Pancreas (tissue), 10 donors: ENCODE measurements at regions not wholly inside any gene's neighbourhood (a gene's known extent, or its start where the extent isn't known, plus 50 kb on each side); places are given as distances from the start of the nearest gene placed in this dataset.

ENCODE experiments used
- ATAC-seq, 4 donors: fragments of 200-7000 bp; cut with Tn5 transposase; one replicate each; pipeline versions ENCODE4 v1.8.0 to v1.9.1; 2020; ENCODE audit warnings: mild to moderate bottlenecking in 4 of 4, moderate library complexity in 4 of 4
- DNase-seq, 6 donors: peaks; one replicate each; pipeline ENCODE4 v3.0.0-alpha.2; 2020
- FAIRE-seq: peaks from 2 replicates; lab custom pipeline; 2012; peaks lifted over from hg19 to GRCh38; lab: Jason Lieb, UNC
- H3K27ac ChIP-seq, 4 donors: fragments of 200-600 bp; sonication (generic); 1 replicate in 3 of 4; 2 replicates in 1 of 4; pipeline versions ENCODE4 v1.5.0 to v1.8.0; 2020
- H3K27me3 ChIP-seq, 4 donors: fragments of 200-600 bp; one replicate each; pipeline ENCODE4 v1.8.0; 2021
- H3K36me3 ChIP-seq, 3 donors: fragments of 200-600 bp; sonication (generic) in 1 of 3; one replicate each; pipeline versions ENCODE4 v1.5.0 to v1.8.0; 2020 to 2021
- H3K4me1 ChIP-seq, 3 donors: fragments of 200-600 bp; one replicate each; pipeline ENCODE4 v1.8.0; 2021
- H3K4me3 ChIP-seq, 4 donors: fragments of 200-600 bp; sonication (generic) in 2 of 4; one replicate each; pipeline versions ENCODE4 v1.5.0 to v1.8.0; 2020 to 2021
- H3K9me3 ChIP-seq, 4 donors: fragments of 200-600 bp; one replicate each; pipeline ENCODE4 v1.8.0; 2021
- WGBS, 2 donors: extraction: QIAGEN DNeasy Blood & Tissue Kit; methylation state at CpG; one replicate each; pipeline ENCODE4 v1.1.7; 2013; 5-methylcytosine and 5-hydroxymethylcytosine counted together
- intact Hi-C, 3 donors: fragments of 100-400 bp; cut with DNase I; formaldehyde crosslinking; loops; one replicate each; pipeline versions ENCODE4 v1.11.1 to v1.14.2; 2022
- TF ChIP-seq, protein P1 (sequence below), 4 donors: fragments of 200-600 bp; sonication (generic) in 3 of 4; IDR thresholded peaks; one replicate each; pipeline versions ENCODE4 v1.5.0 to v1.8.0; 2021; ENCODE audit warnings: antibody characterized with exemption in 4 of 4
- donor health status: healthy with polysubstance abuse.
- donor health status: DM: no; HTN: no; CAD: no; lungs with moderate emphysema.
- donor health status: DM: no; HTN: no; CAD: no.
- donor health status: control.
- donor health status: control.
- donor health status: Bipolar disorder and iron deficiency.
- donor health status: DM: yes; HTN: yes; CAD: no.
- donor health status: DM: no; HTN: no; CAD: no.
- donor health status: DM: no; HTN: no; CAD: no.
- donor health status: DM: yes; HTN: yes; CAD: no.

DNA sequence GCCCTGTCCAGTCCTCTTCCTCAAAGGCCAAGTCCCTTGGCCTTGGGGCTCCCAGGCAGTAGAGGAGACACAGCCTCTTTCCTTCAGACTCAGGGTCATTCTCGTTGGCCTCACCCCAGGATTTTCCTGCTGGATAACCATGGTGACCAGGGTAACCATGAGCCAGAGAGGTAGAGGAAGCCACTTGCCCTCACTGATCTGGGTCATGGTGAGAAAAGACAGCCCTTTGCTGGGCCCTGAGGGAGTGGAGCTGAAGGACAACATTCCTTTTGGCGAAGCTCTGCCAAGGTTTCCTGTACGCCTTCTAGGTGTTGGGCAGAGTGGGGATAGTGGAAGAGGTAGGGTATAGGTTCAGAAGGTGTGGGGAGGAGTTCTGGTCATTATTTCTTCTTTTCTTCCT lies 53.1 kb upstream of the WNT4 start:
- Histone ChIP-seq H3K4me1 (no peaks in the 10 kb centered on the region), H3K27me3 (no peaks in the 10 kb centered on the region), H3K9me3 (no peaks in the 10 kb centered on the region), H3K36me3 (no peaks in the 10 kb centered on the region), H3K4me3 (no peak overlapping the region), H3K27ac (no peak overlapping the region)
- ATAC-seq (no peak), FAIRE-seq (no peak), DNase-seq (peak in 1 of 6 donors; percentile 9)
- TF ChIP-seq, protein P1, sequence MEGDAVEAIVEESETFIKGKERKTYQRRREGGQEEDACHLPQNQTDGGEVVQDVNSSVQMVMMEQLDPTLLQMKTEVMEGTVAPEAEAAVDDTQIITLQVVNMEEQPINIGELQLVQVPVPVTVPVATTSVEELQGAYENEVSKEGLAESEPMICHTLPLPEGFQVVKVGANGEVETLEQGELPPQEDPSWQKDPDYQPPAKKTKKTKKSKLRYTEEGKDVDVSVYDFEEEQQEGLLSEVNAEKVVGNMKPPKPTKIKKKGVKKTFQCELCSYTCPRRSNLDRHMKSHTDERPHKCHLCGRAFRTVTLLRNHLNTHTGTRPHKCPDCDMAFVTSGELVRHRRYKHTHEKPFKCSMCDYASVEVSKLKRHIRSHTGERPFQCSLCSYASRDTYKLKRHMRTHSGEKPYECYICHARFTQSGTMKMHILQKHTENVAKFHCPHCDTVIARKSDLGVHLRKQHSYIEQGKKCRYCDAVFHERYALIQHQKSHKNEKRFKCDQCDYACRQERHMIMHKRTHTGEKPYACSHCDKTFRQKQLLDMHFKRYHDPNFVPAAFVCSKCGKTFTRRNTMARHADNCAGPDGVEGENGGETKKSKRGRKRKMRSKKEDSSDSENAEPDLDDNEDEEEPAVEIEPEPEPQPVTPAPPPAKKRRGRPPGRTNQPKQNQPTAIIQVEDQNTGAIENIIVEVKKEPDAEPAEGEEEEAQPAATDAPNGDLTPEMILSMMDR (IDR thresholded peaks at IDR 0.05) = no peak
- WGBS, 2 donors = 74 to 78% methylated on average over 3 of the region's 3 CpGs
- intact Hi-C loops = no loop called here

DNA sequence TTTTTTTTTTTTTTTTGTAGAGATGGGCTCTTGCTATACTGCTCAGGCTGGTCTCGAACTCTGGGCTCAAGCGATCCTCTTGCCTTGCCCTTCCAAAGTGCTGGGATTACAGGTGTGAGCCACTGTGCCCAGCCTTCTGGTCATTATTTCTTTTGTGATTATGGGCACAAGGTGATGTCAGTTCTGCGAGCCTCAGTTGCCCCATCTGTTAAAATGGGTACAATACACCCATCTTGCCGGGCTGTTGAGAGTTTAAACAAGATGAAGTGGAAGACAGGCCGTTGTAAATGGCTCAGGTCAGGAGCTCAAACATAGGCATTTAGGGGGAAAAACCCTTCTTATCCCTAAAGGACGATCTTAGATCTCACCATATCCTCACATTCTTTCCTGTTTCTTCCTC lies 53.7 kb upstream of the WNT4 start:
- FAIRE-seq = no peak

DNA sequence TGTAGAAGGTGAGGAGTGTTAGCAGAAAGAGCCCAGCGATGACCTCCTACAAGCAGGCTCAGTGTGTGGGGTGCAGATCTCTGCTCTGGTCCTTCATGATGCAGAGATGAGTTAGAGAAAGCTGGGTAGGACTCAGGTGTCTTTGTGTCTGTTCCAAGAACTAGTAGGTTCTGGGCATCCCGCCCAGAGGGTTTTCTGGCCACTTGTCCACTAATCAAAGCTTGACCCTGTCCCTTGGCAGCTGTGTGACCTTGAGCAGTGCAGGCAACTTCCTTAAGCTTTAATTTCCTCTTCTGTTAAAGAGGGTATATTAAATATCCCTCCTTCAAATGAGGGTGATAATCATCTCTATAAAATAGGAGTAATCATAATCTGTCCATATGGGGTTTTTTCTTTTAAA lies 54.7 kb upstream of the WNT4 start:
- Histone ChIP-seq H3K27ac (no peak overlapping the region), H3K36me3 (no peaks in the 10 kb centered on the region), H3K9me3 (no peaks in the 10 kb centered on the region), H3K4me3 (no peak overlapping the region), H3K4me1 (no peaks in the 10 kb centered on the region), H3K27me3 (no peaks in the 10 kb centered on the region)
- FAIRE-seq = no peak
- ATAC-seq = peak in 2 of 4 donors; percentile 51 to 63
- 61 to 62% methylated on average over 2 of the region's 2 CpGs for WGBS, 2 donors
- TF ChIP-seq, protein P1 (IDR thresholded peaks at IDR 0.05) = no peak
- peak in 2 of 6 donors; percentile 30 to 54 for DNase-seq
- intact Hi-C loops = no loop called here

More for the DNA sequence above, 53.7 kb upstream of the WNT4 start:
- ATAC-seq (no peak), DNase-seq (no peak)
- no peaks in the 10 kb centered on the region for H3K9me3 ChIP-seq
- intact Hi-C loops = no loop called here
- no peaks in the 10 kb centered on the region for H3K36me3 ChIP-seq
- no peaks in the 10 kb centered on the region for H3K4me1 ChIP-seq
- no peak overlapping the region for H3K4me3 ChIP-seq
- no peak overlapping the region for H3K27ac ChIP-seq
- WGBS, 2 donors = 85 to 89% methylated on average over 6 of the region's 6 CpGs
- no peaks in the 10 kb centered on the region for H3K27me3 ChIP-seq
- TF ChIP-seq, protein P1 (IDR thresholded peaks at IDR 0.05) = no peak

DNA sequence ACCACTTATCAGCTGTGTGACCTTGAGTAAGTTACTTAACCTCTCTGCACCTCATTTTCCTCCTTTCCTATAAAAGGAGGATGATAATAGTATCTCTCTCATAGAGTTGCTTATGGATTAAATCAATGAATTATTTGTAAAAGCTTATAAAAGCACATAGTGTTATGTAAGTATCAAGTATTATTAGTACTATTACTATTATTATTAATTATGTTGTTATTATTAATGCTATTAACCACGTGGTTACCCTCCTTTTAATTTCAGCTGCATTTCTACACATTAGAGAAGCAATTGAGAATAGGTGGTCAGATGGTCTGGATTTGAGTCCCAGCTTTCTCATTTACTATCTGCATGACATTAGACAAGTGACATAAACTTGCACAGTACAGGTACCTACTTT lies 58.1 kb upstream of the WNT4 start:
- Histone ChIP-seq H3K36me3 (no peaks in the 10 kb centered on the region), H3K9me3 (no peaks in the 10 kb centered on the region), H3K27me3 (peaks cover 0 to 6% (median 0%) of the 10 kb centered on the region in 4 donors), H3K27ac (no peak overlapping the region), H3K4me1 (peaks cover 0 to 8% (median 6%) of the 10 kb centered on the region in 3 donors), H3K4me3 (no peak overlapping the region)
- intact Hi-C loops = no loop called here
- 17 to 31% methylated on average over 1 of the region's 1 CpG for WGBS, 2 donors
- ATAC-seq (no peak), DNase-seq (no peak), FAIRE-seq (no peak)
- TF ChIP-seq, protein P1 (IDR thresholded peaks at IDR 0.05) = no peak

DNA sequence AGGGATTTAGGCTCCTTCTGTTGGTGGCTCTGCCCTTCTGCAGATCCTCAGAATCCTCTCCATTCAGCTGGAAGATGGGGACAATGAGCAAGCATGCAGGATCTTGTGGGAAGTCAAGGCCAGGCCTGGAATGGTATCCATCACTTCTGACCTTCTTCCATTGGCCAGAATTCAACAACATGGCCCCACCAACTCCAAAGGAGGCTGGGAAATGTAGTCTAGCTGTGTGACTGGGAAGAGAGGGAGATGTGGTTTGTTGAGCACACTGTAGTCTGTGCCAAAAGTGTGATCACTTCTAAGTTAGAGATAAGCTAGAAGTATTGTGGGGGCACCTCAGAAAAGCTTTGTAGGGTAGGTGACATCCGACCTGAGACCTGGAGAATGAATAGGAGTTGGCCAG lies 60.4 kb upstream of the WNT4 start:
- Histone ChIP-seq H3K27ac (no peak overlapping the region), H3K4me1 (peaks cover 0 to 8% (median 6%) of the 10 kb centered on the region in 3 donors), H3K36me3 (no peaks in the 10 kb centered on the region), H3K9me3 (no peaks in the 10 kb centered on the region), H3K4me3 (no peak overlapping the region), H3K27me3 (peaks cover 0 to 17% (median 0%) of the 10 kb centered on the region in 4 donors)
- ATAC-seq (no peak), FAIRE-seq (no peak), DNase-seq (no peak)
- WGBS, 2 donors = 58 to 71% methylated on average over 1 of the region's 1 CpG
- intact Hi-C loops = no loop called here
- TF ChIP-seq, protein P1 (IDR thresholded peaks at IDR 0.05) = no peak
